Inferior parietal cortex (tissue), 1 donor: ENCODE measurements at regions not wholly inside any gene's neighbourhood (a gene's known extent, or its start where the extent isn't known, plus 50 kb on each side); places are given as distances from the start of the nearest gene placed in this dataset.
A peak's percentile ranks its signal among the peaks of the same experiment; 100 is the strongest.
"Not testable (repeated sequence)": the region's sequence is repeated elsewhere in the genome, so short reads cannot be mapped to it uniquely, and the experiment has no call there.

ENCODE experiments used
- DNase-seq: peaks from one replicate; pipeline ENCODE4 v3.0.0-alpha.2; 2016; ENCODE audit errors: extremely low spot score

GRCh38 chr4:77220828-77221613 is 64.0 kb downstream of the CCNG2 start:
- no peak for DNase-seq

- no peak for DNase-seq
Observed at GRCh38 chr4:77225022-77225421, 68.0 kb downstream of the CCNG2 start.

- no peak for DNase-seq
Observed at GRCh38 chr4:77226939-77227705, 70.1 kb downstream of the CCNG2 start.

- no peak for DNase-seq
Observed at GRCh38 chr4:77229433-77229832, 72.4 kb downstream of the CCNG2 start.

- no peak for DNase-seq
Observed at GRCh38 chr4:77232653-77233052, 75.6 kb downstream of the CCNG2 start.

- DNase-seq: no peak
Observed at GRCh38 chr4:77235289-77235854, 78.4 kb downstream of the CCNG2 start.

- no peak for DNase-seq
Observed at GRCh38 chr4:77236806-77237205, 79.8 kb downstream of the CCNG2 start.

GRCh38 chr4:77240469-77241066 is 83.6 kb downstream of the CCNG2 start:
- DNase-seq: peak; percentile 62

- no peak for DNase-seq
Observed at GRCh38 chr4:77248805-77249204, 91.8 kb downstream of the CCNG2 start.

GRCh38 chr4:77251751-77252150 is 94.7 kb downstream of the CCNG2 start:
- DNase-seq: no peak

GRCh38 chr4:77263247-77263646 is 106.2 kb downstream of the CCNG2 start:
- no peak for DNase-seq

- DNase-seq: not testable (repeated sequence)
Observed at GRCh38 chr4:77263976-77264375, 107.0 kb downstream of the CCNG2 start.

GRCh38 chr4:77264826-77265225 is 107.8 kb downstream of the CCNG2 start:
- DNase-seq: no peak

GRCh38 chr4:77268108-77268507 is 111.1 kb downstream of the CCNG2 start:
- no peak for DNase-seq

GRCh38 chr4:77269505-77269904 is 112.5 kb downstream of the CCNG2 start:
- DNase-seq: no peak

- DNase-seq: no peak
Observed at GRCh38 chr4:77273412-77273811, 116.4 kb downstream of the CCNG2 start.

- DNase-seq: not testable (repeated sequence)
Observed at GRCh38 chr4:77279114-77279513, 122.1 kb downstream of the CCNG2 start.

GRCh38 chr4:77282305-77282704 is 125.3 kb downstream of the CCNG2 start:
- no peak for DNase-seq

- DNase-seq: no peak
Observed at GRCh38 chr4:77284036-77284435, 127.0 kb downstream of the CCNG2 start.

- DNase-seq: no peak
Observed at GRCh38 chr4:77286906-77287305, 129.9 kb downstream of the CCNG2 start.

GRCh38 chr4:77293426-77293825 is 136.4 kb downstream of the CCNG2 start:
- no peak for DNase-seq

- DNase-seq: not testable (repeated sequence)
Observed at GRCh38 chr4:77300996-77301395, 144.0 kb downstream of the CCNG2 start.
